ENCODE measurements at regions not wholly inside any gene's neighbourhood (a gene's known extent, or its start where the extent isn't known, plus 50 kb on each side); places are given as distances from the start of the nearest gene placed in this dataset.
A peak's percentile ranks its signal among the peaks of the same experiment; 100 is the strongest.

- DNase-seq = no peak
- Histone ChIP-seq H3K27ac (peak overlapping the region in 1 of 2 donors; percentile 17), H3K27me3 (no peaks in the 10 kb centered on the region), H3K9me3 (peaks cover 0 to 25% (median 10%) of the 10 kb centered on the region in 3 donors), H3K4me3 (no peak overlapping the region), H3K36me3 (no peaks in the 10 kb centered on the region), H3K4me1 (peaks cover 0 to 24% (median 4%) of the 10 kb centered on the region in 4 donors)
- no peak for TF ChIP-seq CTCF (IDR thresholded peaks at IDR 0.05)
- intact Hi-C loops (cut with DNase I; ENCODE audit: low total_unique reads) = no loop called here
These were observed 580.2 kb downstream of the EFNA5 start for GRCh38 chr5:107090506-107090905.

GRCh38 chr5:107088907-107089306, 581.8 kb downstream of the EFNA5 start:
- Histone ChIP-seq H3K27me3 (no peaks in the 10 kb centered on the region), H3K36me3 (no peaks in the 10 kb centered on the region), H3K9me3 (peaks cover 0 to 14% (median under 1%) of the 10 kb centered on the region in 3 donors), H3K27ac (peak overlapping the region in 1 of 2 donors; percentile 11), H3K4me3 (no peak overlapping the region), H3K4me1 (peaks cover 0 to 24% (median 4%) of the 10 kb centered on the region in 4 donors)
- no peak for DNase-seq
- intact Hi-C loops (cut with DNase I; ENCODE audit: low total_unique reads) = no loop called here
- TF ChIP-seq CTCF (IDR thresholded peaks at IDR 0.05) = no peak

- Histone ChIP-seq H3K4me1 (peaks cover 0 to 21% (median 3%) of the 10 kb centered on the region in 4 donors), H3K4me3 (no peak overlapping the region), H3K36me3 (no peaks in the 10 kb centered on the region), H3K9me3 (no peaks in the 10 kb centered on the region), H3K27me3 (no peaks in the 10 kb centered on the region), H3K27ac (no peak overlapping the region)
- TF ChIP-seq CTCF (IDR thresholded peaks at IDR 0.05) = no peak
- intact Hi-C loops (cut with DNase I; ENCODE audit: low total_unique reads) = no loop called here
- DNase-seq = no peak
These were observed 585.2 kb downstream of the EFNA5 start for GRCh38 chr5:107085572-107085971.

GRCh38 chr5:107074996-107075395, 595.7 kb downstream of the EFNA5 start:
- intact Hi-C loops (cut with DNase I; ENCODE audit: low total_unique reads) = no loop called here
- no peak for TF ChIP-seq CTCF (IDR thresholded peaks at IDR 0.05)
- DNase-seq = no peak

GRCh38 chr5:107072967-107073366, 597.8 kb downstream of the EFNA5 start:
- H3K27ac ChIP-seq = no peak overlapping the region
- H3K36me3 ChIP-seq = no peaks in the 10 kb centered on the region
- DNase-seq = no peak
- H3K4me3 ChIP-seq = no peak overlapping the region
- peaks cover 0 to 13% (median 0%) of the 10 kb centered on the region in 3 donors for H3K9me3 ChIP-seq
- intact Hi-C loops (cut with DNase I; ENCODE audit: low total_unique reads) = no loop called here
- H3K27me3 ChIP-seq = no peaks in the 10 kb centered on the region
- H3K4me1 ChIP-seq = no peaks in the 10 kb centered on the region
- no peak for TF ChIP-seq CTCF (IDR thresholded peaks at IDR 0.05)

More at GRCh38 chr5:107074996-107075395, 595.7 kb downstream of the EFNA5 start:
- Histone ChIP-seq H3K4me3 (no peak overlapping the region), H3K4me1 (no peaks in the 10 kb centered on the region), H3K27ac (no peak overlapping the region), H3K9me3 (peaks cover 0 to 13% (median 0%) of the 10 kb centered on the region in 3 donors), H3K36me3 (no peaks in the 10 kb centered on the region), H3K27me3 (no peaks in the 10 kb centered on the region)

- Histone ChIP-seq H3K4me1 (no peaks in the 10 kb centered on the region), H3K27me3 (no peaks in the 10 kb centered on the region), H3K27ac (no peak overlapping the region), H3K4me3 (no peak overlapping the region), H3K36me3 (no peaks in the 10 kb centered on the region), H3K9me3 (peaks cover 0 to 13% (median 0%) of the 10 kb centered on the region in 3 donors)
- TF ChIP-seq CTCF (IDR thresholded peaks at IDR 0.05) = no peak
- intact Hi-C loops (cut with DNase I; ENCODE audit: low total_unique reads) = no loop called here
- DNase-seq = no peak
These were observed 598.3 kb downstream of the EFNA5 start for GRCh38 chr5:107072440-107072839.
